ENCODE measurements at regions not wholly inside any gene's neighbourhood (a gene's known extent, or its start where the extent isn't known, plus 50 kb on each side); places are given as distances from the start of the nearest gene placed in this dataset.

GRCh38 chr14:101226603-101227425, 323.3 kb upstream of the RTL1 start:
- no peak for DNase-seq (ENCODE audit: low read depth in 2 of 2)

- no peak for DNase-seq (ENCODE audit: low read depth in 2 of 2)
These were observed 324.4 kb upstream of the RTL1 start for GRCh38 chr14:101227611-101228594.

- no peak for DNase-seq (ENCODE audit: low read depth in 2 of 2)
These were observed 325.5 kb upstream of the RTL1 start for GRCh38 chr14:101228949-101229541.

DNA sequence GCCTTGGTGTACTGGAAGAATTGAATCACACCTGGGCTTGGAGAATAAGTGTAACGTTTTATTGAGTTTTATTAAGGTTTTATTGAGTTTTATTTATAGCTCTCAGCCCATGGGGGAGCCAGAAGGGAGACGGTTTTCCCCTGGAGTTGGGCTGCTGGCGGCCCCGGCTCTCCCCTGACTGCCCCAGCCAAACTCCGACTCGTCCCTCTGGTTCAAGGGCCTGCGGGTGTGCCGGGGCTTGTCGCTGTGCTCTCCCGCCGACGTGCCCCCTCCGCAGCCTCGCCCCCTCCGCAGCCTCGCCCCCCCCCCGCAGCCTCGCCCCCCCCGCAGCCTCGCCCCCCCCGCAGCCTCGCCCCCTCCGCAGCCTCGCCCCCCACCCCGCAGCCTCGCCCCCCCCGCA, 326.1 kb upstream of the RTL1 start:
- DNase-seq (ENCODE audit: low read depth in 2 of 2): no peak

GRCh38 chr14:101230161-101230850, 326.8 kb upstream of the RTL1 start:
- DNase-seq (ENCODE audit: low read depth in 2 of 2): no peak

DNA sequence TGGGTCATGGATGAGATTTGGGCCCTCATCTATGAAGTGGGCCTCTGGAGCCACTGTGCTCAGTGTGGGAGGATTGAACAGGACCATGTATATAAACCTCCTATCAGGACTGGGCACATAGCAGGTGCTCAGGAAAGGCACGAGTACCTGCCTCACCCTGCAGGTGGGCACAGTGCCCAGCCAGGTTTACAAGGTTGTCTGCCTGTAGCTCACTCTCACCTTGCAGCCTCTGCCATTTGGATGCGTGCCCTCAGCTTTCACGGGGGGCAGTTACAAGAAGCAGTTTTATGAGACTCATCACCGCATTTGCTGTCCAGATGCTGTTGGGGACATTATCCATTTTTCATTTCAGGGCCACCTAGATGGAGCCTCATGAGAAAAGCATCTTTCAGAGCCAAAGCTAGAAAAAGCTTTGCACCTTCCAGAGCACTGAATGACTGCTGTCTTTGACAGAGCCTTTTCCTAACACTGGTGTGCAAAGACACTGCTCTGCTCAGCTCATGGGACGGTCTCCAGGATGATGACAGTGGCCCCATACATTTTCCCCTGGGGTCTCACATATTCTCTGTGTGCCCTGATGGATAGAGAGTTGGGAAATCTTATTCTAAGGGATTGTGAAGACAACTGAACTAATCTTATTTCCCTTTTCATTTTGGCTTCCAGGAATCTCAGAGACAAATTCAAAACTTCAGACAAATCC, 327.5 kb upstream of the RTL1 start:
- no peak for DNase-seq (ENCODE audit: low read depth in 2 of 2)

- DNase-seq (ENCODE audit: low read depth in 2 of 2): no peak
These were observed 328.3 kb upstream of the RTL1 start for GRCh38 chr14:101231828-101232227.

GRCh38 chr14:101232340-101233020, 328.8 kb upstream of the DIO3 start:
- no peak for DNase-seq (ENCODE audit: low read depth in 2 of 2)

- DNase-seq (ENCODE audit: low read depth in 2 of 2): no peak
These were observed 328.3 kb upstream of the DIO3 start for GRCh38 chr14:101233021-101233366.

DNA sequence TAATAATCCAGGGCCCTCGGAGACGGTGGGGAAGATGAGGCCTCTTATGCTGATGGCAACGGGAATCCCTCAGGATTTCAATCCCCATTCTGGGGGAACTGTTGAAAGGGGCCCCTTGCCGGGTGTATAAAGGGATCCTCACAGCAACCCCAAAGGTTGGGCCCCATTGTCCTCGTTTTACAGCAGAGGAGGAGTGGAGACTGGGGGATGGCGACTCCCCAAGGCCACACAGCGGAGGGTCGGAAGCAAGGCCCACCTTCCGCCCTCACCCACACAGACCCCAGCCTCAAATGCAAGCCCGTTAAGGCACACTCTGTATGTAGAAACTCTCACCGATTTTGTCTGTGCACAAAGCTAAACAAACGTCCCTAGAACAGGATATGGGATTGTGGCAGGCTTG, 327.9 kb upstream of the DIO3 start:
- DNase-seq (ENCODE audit: low read depth in 2 of 2): no peak

DNA sequence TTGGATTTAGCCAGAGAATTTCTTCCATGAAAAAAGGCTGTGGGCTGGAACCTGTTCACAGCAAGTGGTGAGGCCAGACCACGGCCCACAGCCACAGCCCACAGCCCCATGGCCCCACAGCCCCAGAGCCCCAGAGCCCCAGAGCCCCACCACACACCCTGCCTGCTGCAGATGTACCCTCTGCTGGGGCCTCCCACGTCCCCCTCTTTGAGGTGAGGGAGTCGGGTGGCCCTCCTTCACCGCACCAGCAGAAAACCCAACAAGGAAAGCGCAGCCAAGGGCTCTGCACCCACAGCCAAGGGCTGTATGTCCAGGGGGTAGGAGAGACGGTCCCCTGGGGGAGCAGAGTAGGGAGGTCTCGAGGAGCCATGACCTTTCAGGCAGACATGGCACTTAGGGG, 327.5 kb upstream of the DIO3 start:
- no peak for DNase-seq (ENCODE audit: low read depth in 2 of 2)

DNA sequence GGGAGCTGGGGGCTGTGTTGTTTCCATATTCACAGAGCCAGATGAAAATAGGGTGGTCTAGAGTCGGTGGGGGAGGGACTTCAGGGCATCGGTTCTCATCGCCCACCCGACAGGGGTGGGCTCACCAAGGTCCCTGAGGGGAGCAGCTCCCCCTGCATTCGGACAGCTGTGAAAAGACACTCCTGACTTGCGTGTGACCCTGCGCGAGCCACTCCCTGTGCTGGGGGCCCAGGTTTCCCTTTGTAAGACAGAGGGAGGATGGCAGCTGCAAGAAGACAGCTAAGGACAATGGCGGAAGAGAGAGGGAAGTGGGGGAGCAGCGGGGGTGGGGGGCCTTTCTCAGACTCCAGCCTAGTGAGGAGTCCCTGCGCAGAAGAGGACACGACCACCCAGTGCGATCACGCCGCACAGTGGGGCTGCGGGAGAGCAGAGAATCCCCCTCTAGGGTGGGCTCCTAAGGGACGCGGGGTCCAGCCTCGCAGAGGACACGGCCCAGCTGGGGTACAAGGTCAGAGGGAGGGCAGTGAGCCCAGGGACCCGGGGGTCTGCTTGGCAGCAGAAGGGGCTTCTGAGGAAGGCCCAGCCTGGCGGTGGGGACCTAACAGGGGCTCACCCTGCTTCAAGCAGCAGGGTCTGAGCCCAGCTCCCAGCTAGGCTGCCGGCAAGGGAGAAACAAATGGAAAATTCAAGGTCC, 326.9 kb upstream of the DIO3 start:
- DNase-seq (ENCODE audit: low read depth in 2 of 2): no peak

DNA sequence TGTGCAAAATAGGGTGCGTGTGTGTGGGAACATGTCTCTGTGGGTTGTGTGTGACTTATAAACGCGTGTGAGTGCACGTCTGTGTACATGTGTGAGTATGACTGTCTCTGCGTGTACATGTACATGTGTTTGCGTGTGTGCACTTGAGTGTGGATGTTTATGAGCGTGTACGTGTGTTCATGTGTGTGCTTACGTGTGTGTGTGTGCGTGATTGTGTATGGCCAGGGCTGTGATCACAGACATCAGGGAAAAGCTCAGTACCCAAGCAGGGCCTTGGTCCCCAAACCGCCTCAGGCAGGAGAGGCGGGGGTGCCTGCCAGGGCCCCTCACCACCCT, 326.3 kb upstream of the DIO3 start:
- DNase-seq (ENCODE audit: low read depth in 2 of 2): no peak

DNA sequence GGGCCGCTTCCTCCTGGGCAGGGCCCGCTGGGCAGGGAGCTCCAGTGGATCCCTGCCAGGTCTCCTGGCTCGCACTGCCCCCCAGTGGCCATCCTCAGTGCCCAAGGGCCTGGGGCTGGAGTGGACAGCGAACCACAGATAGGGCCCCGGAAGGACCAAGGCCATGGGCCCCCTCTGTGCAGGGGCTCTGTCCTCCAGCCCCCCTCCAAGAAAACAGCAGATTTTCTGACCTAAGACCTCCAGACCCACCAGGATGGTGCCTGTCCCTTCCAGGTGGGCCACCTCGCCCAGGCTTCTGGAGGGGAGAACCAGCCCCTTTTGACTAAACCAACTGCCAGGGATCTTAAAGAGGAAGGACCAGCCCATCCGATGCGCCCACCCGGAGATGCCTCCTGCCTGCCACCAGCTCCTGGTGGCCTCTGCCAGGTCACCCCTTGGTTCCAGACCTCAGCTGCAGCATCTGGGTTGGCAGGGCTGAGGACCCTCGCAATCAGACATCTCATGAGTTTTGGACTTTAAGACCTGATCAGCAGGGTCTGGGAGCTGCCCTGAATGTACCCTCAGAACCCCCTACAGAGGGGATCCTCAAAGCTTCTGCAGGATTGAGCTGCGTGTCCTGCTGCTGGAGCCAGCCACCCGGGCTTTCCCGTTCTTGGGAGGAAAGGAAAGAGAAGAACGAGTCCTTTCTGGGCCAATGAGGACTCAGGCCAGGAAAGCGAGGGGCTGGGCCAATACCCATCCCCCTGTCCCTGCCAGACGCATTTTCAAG, 325.8 kb upstream of the DIO3 start:
- DNase-seq (ENCODE audit: low read depth in 2 of 2): peak in 1 of 2 experiments; percentile 6

GRCh38 chr14:101236496-101237251, 324.6 kb upstream of the DIO3 start:
- DNase-seq (ENCODE audit: low read depth in 2 of 2): no peak

DNA sequence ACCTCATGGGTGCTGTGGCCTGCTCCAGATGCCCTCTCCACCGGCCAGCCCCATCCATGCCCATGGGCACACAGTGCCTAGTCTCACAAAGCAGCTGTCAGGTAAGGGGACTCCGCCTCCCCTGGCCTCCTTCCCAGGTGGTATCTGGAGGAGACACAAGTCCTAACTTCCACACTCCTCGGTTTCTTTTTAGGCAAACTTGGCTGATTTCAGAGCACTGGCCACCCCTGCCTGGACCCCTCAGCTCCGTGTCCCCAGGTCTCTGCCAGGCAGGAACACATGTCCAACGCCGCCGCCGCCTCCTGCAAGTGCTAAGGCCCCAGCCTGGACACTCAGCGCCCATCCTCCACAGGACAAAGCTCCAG, 324.1 kb upstream of the DIO3 start:
- no peak for DNase-seq (ENCODE audit: low read depth in 2 of 2)

- DNase-seq (ENCODE audit: low read depth in 2 of 2): no peak
These were observed 322.2 kb upstream of the DIO3 start for GRCh38 chr14:101239065-101239464.

- DNase-seq (ENCODE audit: low read depth in 2 of 2): no peak
These were observed 320.1 kb upstream of the DIO3 start for GRCh38 chr14:101241147-101241546.

- DNase-seq (ENCODE audit: low read depth in 2 of 2): no peak
These were observed 319.5 kb upstream of the DIO3 start for GRCh38 chr14:101241807-101242278.
